Smooth muscle cell (in vitro differentiated cells): ENCODE measurements at regions not wholly inside any gene's neighbourhood (a gene's known extent, or its start where the extent isn't known, plus 50 kb on each side); places are given as distances from the start of the nearest gene placed in this dataset.

Source experiments
- DNase-seq: peaks from one replicate; lab custom pipeline; 2025; ENCODE audit not compliant: unreplicated experiment; lab: John Stamatoyannopoulos, UW
- H2AFZ ChIP-seq: fragments of 200-600 bp; sonication (generic); 2 replicates; pipeline ENCODE4 v1.6.0; 2016; ENCODE audit warnings: antibody characterized with exemption, low read depth, mild to moderate bottlenecking
- H3F3A ChIP-seq: fragments of 200-600 bp; sonication (generic); 2 replicates; pipeline ENCODE4 v1.6.0; 2017; ENCODE audit warnings: antibody characterized with exemption, low read depth
- H3K27ac ChIP-seq: fragments of 200-600 bp; sonication (generic); 2 replicates; pipeline ENCODE4 v1.5.1; 2016; ENCODE audit warnings: low read depth, mild to moderate bottlenecking
- H3K27me3 ChIP-seq: fragments of 200-600 bp; sonication (generic); 2 replicates; pipeline ENCODE4 v1.6.1; 2016; ENCODE audit warnings: low read depth, mild to moderate bottlenecking
- H3K36me3 ChIP-seq: fragments of 200-600 bp; sonication (generic); 2 replicates; pipeline ENCODE4 v1.5.1; 2016; ENCODE audit warnings: low read depth
- H3K4me1 ChIP-seq: fragments of 200-600 bp; sonication (generic); 2 replicates; pipeline ENCODE4 v1.5.1; 2016; ENCODE audit warnings: low read depth
- H3K4me2 ChIP-seq: fragments of 200-600 bp; sonication (generic); 2 replicates; pipeline ENCODE4 v1.6.0; 2016; ENCODE audit warnings: mild to moderate bottlenecking
- H3K4me3 ChIP-seq: fragments of 200-600 bp; sonication (generic); 2 replicates; pipeline ENCODE4 v1.5.1; 2016; ENCODE audit warnings: mild to moderate bottlenecking
- H3K79me2 ChIP-seq: fragments of 200-600 bp; sonication (generic); 2 replicates; pipeline ENCODE4 v1.6.0; 2016; ENCODE audit warnings: low read depth, mild to moderate bottlenecking
- H3K9ac ChIP-seq: fragments of 200-600 bp; sonication (generic); 2 replicates; pipeline ENCODE4 v1.6.0; 2016; ENCODE audit warnings: low read depth
- H3K9me3 ChIP-seq: fragments of 200-600 bp; sonication (generic); replicated peaks from 2 replicates; pipeline ENCODE4 v1.5.1; 2016; ENCODE audit warnings: low read depth
- H4K20me1 ChIP-seq: fragments of 200-600 bp; sonication (generic); 2 replicates; pipeline ENCODE4 v1.6.0; 2016; ENCODE audit warnings: low read depth
- WGBS: methylation state at CpG from one replicate; pipeline ENCODE4 v1.1.7; 2016; ENCODE audit warnings: low lambda C conversion rate; 5-methylcytosine and 5-hydroxymethylcytosine counted together
- TF ChIP-seq, protein P1 (sequence below): fragments of 200-600 bp; sonication (generic); IDR thresholded peaks from 2 replicates; pipeline ENCODE4 v1.5.1; 2017; ENCODE audit warnings: borderline replicate concordance, mild to moderate bottlenecking, antibody characterized with exemption; ENCODE audit not compliant: insufficient read depth, poor library complexity, severe bottlenecking

DNA sequence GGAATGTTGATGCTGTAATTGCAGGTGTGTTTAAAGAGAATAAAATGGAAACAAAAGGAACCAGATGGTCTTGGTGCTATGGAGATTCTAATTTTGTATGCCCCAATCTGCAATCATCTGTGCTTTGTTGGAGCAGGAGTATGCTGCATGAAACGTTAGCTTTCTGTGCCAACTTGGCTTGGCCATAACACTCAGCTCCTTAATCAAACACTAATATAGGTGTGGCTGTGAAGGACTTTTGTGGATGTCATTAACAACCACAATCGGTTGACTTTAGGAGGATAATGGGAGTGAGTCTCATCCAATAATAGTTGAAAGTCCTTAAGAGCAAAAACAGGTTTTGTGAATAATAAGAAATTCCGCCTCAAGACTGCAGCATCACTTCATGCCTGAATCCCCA, 399.2 kb downstream of the NLGN4X start:
- H4K20me1 ChIP-seq: no peaks in the 10 kb centered on the region
- no peak for DNase-seq
- no peak overlapping the region for H3K4me2 ChIP-seq
- TF ChIP-seq, protein P1, sequence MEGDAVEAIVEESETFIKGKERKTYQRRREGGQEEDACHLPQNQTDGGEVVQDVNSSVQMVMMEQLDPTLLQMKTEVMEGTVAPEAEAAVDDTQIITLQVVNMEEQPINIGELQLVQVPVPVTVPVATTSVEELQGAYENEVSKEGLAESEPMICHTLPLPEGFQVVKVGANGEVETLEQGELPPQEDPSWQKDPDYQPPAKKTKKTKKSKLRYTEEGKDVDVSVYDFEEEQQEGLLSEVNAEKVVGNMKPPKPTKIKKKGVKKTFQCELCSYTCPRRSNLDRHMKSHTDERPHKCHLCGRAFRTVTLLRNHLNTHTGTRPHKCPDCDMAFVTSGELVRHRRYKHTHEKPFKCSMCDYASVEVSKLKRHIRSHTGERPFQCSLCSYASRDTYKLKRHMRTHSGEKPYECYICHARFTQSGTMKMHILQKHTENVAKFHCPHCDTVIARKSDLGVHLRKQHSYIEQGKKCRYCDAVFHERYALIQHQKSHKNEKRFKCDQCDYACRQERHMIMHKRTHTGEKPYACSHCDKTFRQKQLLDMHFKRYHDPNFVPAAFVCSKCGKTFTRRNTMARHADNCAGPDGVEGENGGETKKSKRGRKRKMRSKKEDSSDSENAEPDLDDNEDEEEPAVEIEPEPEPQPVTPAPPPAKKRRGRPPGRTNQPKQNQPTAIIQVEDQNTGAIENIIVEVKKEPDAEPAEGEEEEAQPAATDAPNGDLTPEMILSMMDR: no peak
- no peak overlapping the region for H3K27ac ChIP-seq
- no peaks in the 10 kb centered on the region for H3K79me2 ChIP-seq
- WGBS: 85% methylated on average over 3 of the region's 3 CpGs
- no peak overlapping the region for H3K4me3 ChIP-seq
- H3K36me3 ChIP-seq: no peaks in the 10 kb centered on the region
- no peaks in the 10 kb centered on the region for H3K9me3 ChIP-seq
- H2AFZ ChIP-seq: no peak overlapping the region
- H3K9ac ChIP-seq: no peak overlapping the region
- H3K27me3 ChIP-seq: no peaks in the 10 kb centered on the region
- no peaks in the 10 kb centered on the region for H3K4me1 ChIP-seq
- H3F3A ChIP-seq: no peaks in the 10 kb centered on the region

DNA sequence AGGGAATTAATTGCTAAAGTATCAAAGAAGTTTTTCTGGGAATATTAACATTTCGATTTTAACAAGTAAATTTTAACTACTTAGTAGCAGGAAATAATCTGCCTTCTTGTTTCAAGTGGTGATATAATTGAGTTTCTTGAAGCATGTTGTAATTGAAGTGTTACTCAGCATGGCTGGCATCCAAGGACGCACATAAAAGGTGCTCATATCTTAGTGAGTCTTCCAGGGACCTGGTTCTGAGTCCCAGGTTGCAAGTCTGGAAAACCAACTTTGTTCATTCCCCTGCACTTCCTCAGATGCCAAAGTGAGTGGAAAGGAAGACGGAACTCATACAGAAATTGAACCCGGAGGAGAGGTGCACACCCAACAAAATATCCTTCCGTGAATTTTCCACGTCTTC, 399.6 kb downstream of the NLGN4X start:
- Histone ChIP-seq H3K4me3 (no peak overlapping the region), H2AFZ (no peak overlapping the region), H3K79me2 (no peaks in the 10 kb centered on the region), H3K4me2 (no peak overlapping the region), H3F3A (no peaks in the 10 kb centered on the region), H4K20me1 (no peaks in the 10 kb centered on the region), H3K27me3 (no peaks in the 10 kb centered on the region), H3K9me3 (no peaks in the 10 kb centered on the region), H3K9ac (no peak overlapping the region), H3K27ac (no peak overlapping the region), H3K36me3 (no peaks in the 10 kb centered on the region), H3K4me1 (no peaks in the 10 kb centered on the region)
- DNase-seq: no peak
- 82% methylated on average over 6 of the region's 6 CpGs for WGBS
- TF ChIP-seq, protein P1: no peak

DNA sequence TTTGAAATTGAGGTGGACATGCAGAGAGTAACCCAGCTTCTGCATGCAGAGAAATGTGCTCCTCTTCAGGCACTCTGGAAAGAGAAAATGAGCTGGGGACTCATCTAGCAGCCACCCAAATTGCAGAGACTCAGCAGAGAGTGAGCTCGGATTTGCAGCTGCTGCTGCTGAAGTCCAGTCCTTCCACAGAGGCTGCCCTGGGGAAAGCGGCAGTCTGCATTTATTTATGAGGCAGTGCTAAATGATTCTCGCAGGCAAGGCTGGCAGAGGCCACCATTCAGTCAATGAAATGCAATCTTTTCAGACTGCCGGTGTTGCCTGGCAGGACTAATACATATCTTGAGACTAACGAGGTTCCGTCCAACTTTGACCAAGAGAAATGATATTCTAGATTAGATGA, 404.8 kb downstream of the NLGN4X start:
- 59% methylated on average over 6 of the region's 6 CpGs for WGBS
- H3K27ac ChIP-seq: no peak overlapping the region
- H3K4me1 ChIP-seq: no peaks in the 10 kb centered on the region
- no peaks in the 10 kb centered on the region for H3K79me2 ChIP-seq
- no peaks in the 10 kb centered on the region for H3K36me3 ChIP-seq
- H3K4me2 ChIP-seq: no peak overlapping the region
- no peak for DNase-seq
- no peaks in the 10 kb centered on the region for H3K9me3 ChIP-seq
- TF ChIP-seq, protein P1: no peak
- H3K4me3 ChIP-seq: no peak overlapping the region
- H4K20me1 ChIP-seq: no peaks in the 10 kb centered on the region
- no peaks in the 10 kb centered on the region for H3F3A ChIP-seq
- no peak overlapping the region for H3K9ac ChIP-seq
- no peaks in the 10 kb centered on the region for H3K27me3 ChIP-seq
- H2AFZ ChIP-seq: no peak overlapping the region

DNA sequence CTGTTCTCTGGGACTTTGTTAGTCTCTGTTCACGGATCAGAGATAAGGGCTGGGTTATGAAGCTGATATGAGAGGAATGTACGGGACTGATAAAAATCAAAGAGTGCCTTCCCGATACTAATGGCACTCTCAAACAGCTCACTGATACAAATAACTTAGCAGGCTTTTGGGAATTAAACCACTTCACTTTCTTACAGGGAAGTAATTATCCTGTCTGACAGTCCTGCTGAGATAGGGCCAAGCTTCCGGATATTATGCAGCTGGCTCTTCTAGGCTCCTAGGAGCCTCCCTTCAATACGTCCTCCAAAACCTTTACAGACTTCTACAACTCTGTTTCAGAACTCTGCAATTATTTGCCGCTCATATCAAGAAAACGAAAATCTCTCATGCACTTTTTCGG, 418.0 kb downstream of the NLGN4X start:
- Histone ChIP-seq H2AFZ (no peak overlapping the region), H3K27ac (no peak overlapping the region), H3K4me3 (no peak overlapping the region), H3K9me3 (no peaks in the 10 kb centered on the region), H3K4me1 (no peaks in the 10 kb centered on the region), H3K27me3 (no peaks in the 10 kb centered on the region), H3K4me2 (no peak overlapping the region), H4K20me1 (no peaks in the 10 kb centered on the region), H3K36me3 (no peaks in the 10 kb centered on the region), H3F3A (no peaks in the 10 kb centered on the region), H3K9ac (no peak overlapping the region), H3K79me2 (no peaks in the 10 kb centered on the region)
- TF ChIP-seq, protein P1: no peak
- WGBS: 43% methylated on average over 8 of the region's 8 CpGs
- DNase-seq: no peak
